ENCODE measurements at regions not wholly inside any gene's neighbourhood (a gene's known extent, or its start where the extent isn't known, plus 50 kb on each side); places are given as distances from the start of the nearest gene placed in this dataset.

DNA sequence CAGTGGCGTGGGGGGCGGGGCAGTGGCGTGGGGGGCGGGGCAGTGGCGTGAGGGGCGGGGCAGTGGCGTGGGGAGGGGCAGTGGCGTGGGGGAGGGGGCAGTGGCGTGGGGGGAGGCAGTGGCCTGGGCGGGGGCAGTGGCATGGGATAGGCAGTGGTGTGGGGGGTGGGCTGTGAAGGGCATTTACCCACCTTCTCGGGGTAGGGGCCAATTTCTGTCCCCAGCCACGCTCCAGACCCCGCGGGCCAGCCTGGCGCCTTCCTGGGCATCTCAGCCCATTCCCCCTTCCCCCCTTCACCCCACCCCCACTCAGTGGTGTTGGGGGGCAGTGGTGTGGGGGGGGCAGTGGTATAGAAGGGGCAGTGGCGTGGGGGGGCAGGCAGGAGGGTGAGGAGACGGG is 92.7 kb downstream of the LITAF start:
- Mint-ChIP-seq H3K27me3 (ENCODE audit: insufficient read depth, unreplicated experiment) (no peaks in the 10 kb centered on the region), H3K4me1 (ENCODE audit: low read depth, unreplicated experiment) (peaks cover 7% of the 10 kb centered on the region), H3K4me3 (ENCODE audit: unreplicated experiment) (no peak overlapping the region), H3K27ac (ENCODE audit: unreplicated experiment) (no peak overlapping the region), H3K9me3 (ENCODE audit: unreplicated experiment) (peaks cover 9% of the 10 kb centered on the region), H3K36me3 (ENCODE audit: insufficient read depth, unreplicated experiment) (no peaks in the 10 kb centered on the region)
- ChIA-PET CTCF (interaction anchor here (0.6 kb wide), 1 partner anchor 10 kb away, joined by 4 read pairs; no protein-coding TSS in a partner anchor), POLR2A (no interaction called here)
- Histone ChIP-seq H3K27me3 (replicated peaks; ENCODE audit: control insufficient read depth, insufficient read depth, low read length) (no peaks in the 10 kb centered on the region), H3K9me3 (no peaks in the 10 kb centered on the region), H3K36me3 (ENCODE audit: control insufficient read depth, insufficient read depth, low read length) (no peaks in the 10 kb centered on the region), H3K4me1 (peaks cover 4% of the 10 kb centered on the region; the same call in 1 of the 2 replicates), H3K4me3 (ENCODE audit: low read depth, low read length) (no peak overlapping the region)
- TF ChIP-seq, protein P1, sequence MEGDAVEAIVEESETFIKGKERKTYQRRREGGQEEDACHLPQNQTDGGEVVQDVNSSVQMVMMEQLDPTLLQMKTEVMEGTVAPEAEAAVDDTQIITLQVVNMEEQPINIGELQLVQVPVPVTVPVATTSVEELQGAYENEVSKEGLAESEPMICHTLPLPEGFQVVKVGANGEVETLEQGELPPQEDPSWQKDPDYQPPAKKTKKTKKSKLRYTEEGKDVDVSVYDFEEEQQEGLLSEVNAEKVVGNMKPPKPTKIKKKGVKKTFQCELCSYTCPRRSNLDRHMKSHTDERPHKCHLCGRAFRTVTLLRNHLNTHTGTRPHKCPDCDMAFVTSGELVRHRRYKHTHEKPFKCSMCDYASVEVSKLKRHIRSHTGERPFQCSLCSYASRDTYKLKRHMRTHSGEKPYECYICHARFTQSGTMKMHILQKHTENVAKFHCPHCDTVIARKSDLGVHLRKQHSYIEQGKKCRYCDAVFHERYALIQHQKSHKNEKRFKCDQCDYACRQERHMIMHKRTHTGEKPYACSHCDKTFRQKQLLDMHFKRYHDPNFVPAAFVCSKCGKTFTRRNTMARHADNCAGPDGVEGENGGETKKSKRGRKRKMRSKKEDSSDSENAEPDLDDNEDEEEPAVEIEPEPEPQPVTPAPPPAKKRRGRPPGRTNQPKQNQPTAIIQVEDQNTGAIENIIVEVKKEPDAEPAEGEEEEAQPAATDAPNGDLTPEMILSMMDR (IDR thresholded peaks at IDR 0.05; ENCODE audit: insufficient read depth in 1 of 2, low read depth in 1 of 2, low read length in 1 of 2, severe bottlenecking in 1 of 2, unreplicated experiment in 1 of 2), result no peak
- intact Hi-C loops (cut with micrococcal nuclease; ENCODE audit: unreplicated experiment), result no loop called here
- no peak for DNase-seq
- BruUV-seq (replicated peaks), result no TSS peak

DNA sequence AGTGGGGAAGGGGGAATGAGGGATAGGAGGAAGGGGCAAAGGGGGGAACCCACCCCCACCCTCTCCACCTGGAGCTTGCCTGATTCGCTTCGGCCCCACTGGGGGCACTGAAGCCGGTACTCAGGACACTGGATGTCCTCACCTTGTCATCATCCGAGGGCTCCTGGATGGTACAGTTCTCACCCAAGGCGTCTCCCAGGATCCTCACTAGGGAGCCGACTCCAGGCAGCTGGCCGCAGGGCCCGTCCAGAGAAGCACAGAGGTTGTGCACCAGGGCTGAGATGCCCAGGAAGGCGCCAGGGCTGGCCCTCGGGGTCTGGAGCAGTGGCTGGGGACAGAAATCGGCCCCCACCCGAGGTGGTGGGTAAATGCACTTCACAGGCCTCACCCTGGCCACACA is 92.3 kb downstream of the LITAF start:
- TF ChIP-seq, protein P1 (IDR thresholded peaks at IDR 0.05; ENCODE audit: insufficient read depth in 1 of 2, low read depth in 1 of 2, low read length in 1 of 2, severe bottlenecking in 1 of 2, unreplicated experiment in 1 of 2), result no peak
- H3K27me3 ChIP-seq (replicated peaks; ENCODE audit: control insufficient read depth, insufficient read depth, low read length), result no peaks in the 10 kb centered on the region
- POLR2A ChIA-PET, result no interaction called here
- H3K36me3 ChIP-seq (ENCODE audit: control insufficient read depth, insufficient read depth, low read length), result no peaks in the 10 kb centered on the region
- Mint-ChIP-seq H3K27ac (ENCODE audit: unreplicated experiment) (no peak overlapping the region), H3K4me3 (ENCODE audit: unreplicated experiment) (no peak overlapping the region), H3K36me3 (ENCODE audit: insufficient read depth, unreplicated experiment) (no peaks in the 10 kb centered on the region), H3K27me3 (ENCODE audit: insufficient read depth, unreplicated experiment) (no peaks in the 10 kb centered on the region), H3K4me1 (ENCODE audit: low read depth, unreplicated experiment) (peaks cover 7% of the 10 kb centered on the region), H3K9me3 (ENCODE audit: unreplicated experiment) (peaks cover 9% of the 10 kb centered on the region)
- H3K4me1 ChIP-seq, result peaks cover 4% of the 10 kb centered on the region; the same call in 1 of the 2 replicates
- no peaks in the 10 kb centered on the region for H3K9me3 ChIP-seq
- no TSS peak for BruUV-seq (replicated peaks)
- CTCF ChIA-PET, result interaction anchor here (0.6 kb wide), 1 partner anchor 10 kb away, joined by 4 read pairs; no protein-coding TSS in a partner anchor
- no peak for DNase-seq
- intact Hi-C loops (cut with micrococcal nuclease; ENCODE audit: unreplicated experiment), result no loop called here
- H3K4me3 ChIP-seq (ENCODE audit: low read depth, low read length), result no peak overlapping the region

DNA sequence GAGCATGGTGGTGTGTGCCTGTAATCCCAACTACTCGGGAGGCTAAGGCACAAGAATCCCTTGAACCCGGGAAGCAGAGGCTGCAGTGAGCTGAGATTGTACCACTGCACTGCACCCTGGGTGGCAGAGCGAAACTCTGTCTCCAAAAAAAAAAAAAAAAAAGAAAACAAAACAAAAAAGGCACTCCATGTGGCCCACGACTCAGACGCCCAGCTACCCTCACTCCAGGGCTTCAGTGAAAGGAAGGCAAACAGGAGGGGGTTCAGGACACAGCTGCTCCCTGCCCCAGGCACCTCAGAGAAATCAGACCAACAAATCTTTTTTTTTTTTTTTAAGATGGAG is 91.7 kb downstream of the LITAF start:
- Histone ChIP-seq H3K36me3 (ENCODE audit: control insufficient read depth, insufficient read depth, low read length) (no peaks in the 10 kb centered on the region), H3K9me3 (no peaks in the 10 kb centered on the region), H3K4me1 (peaks cover 4% of the 10 kb centered on the region; the same call in 1 of the 2 replicates), H3K4me3 (ENCODE audit: low read depth, low read length) (no peak overlapping the region), H3K27me3 (replicated peaks; ENCODE audit: control insufficient read depth, insufficient read depth, low read length) (no peaks in the 10 kb centered on the region)
- peaks cover 9% of the 10 kb centered on the region for H3K9me3 Mint-ChIP-seq (ENCODE audit: unreplicated experiment)
- H3K36me3 Mint-ChIP-seq (ENCODE audit: insufficient read depth, unreplicated experiment), result no peaks in the 10 kb centered on the region
- TF ChIP-seq, protein P1 (IDR thresholded peaks at IDR 0.05; ENCODE audit: insufficient read depth in 1 of 2, low read depth in 1 of 2, low read length in 1 of 2, severe bottlenecking in 1 of 2, unreplicated experiment in 1 of 2), result no peak
- intact Hi-C loops (cut with micrococcal nuclease; ENCODE audit: unreplicated experiment), result no loop called here
- H3K27me3 Mint-ChIP-seq (ENCODE audit: insufficient read depth, unreplicated experiment), result no peaks in the 10 kb centered on the region
- ChIA-PET CTCF (no interaction called here), POLR2A (no interaction called here)
- no peak overlapping the region for H3K27ac Mint-ChIP-seq (ENCODE audit: unreplicated experiment)
- DNase-seq, result no peak
- H3K4me3 Mint-ChIP-seq (ENCODE audit: unreplicated experiment), result no peak overlapping the region
- no TSS peak for BruUV-seq (replicated peaks)
- peaks cover 7% of the 10 kb centered on the region for H3K4me1 Mint-ChIP-seq (ENCODE audit: low read depth, unreplicated experiment)
